Neural cell (in vitro differentiated cells): ENCODE measurements at regions not wholly inside any gene's neighbourhood (a gene's known extent, or its start where the extent isn't known, plus 50 kb on each side); places are given as distances from the start of the nearest gene placed in this dataset.

Experiments
- H2AFZ ChIP-seq: fragments of 200-600, 300-800 bp; sonication (generic), shearing (Covaris generic); 2 replicates; pipeline ENCODE4 v1.6.0; 2014; ENCODE audit warnings: low read depth, mild to moderate bottlenecking, antibody characterized with exemption, low read length, moderate library complexity
- H3F3A ChIP-seq: fragments of 200-600 bp; shearing (Covaris generic); 2 replicates; pipeline ENCODE4 v1.6.1; 2016; ENCODE audit warnings: mild to moderate bottlenecking, moderate library complexity, mixed read lengths, antibody characterized with exemption, low read length; ENCODE audit not compliant: insufficient read depth, poor library complexity, severe bottlenecking
- H3K27ac ChIP-seq: fragments of 200-600, 300-800 bp; sonication (generic), shearing (Covaris generic); 2 replicates; pipeline ENCODE4 v1.5.1; 2014; ENCODE audit warnings: mild to moderate bottlenecking, low read length, moderate library complexity
- H3K27me3 ChIP-seq: fragments of 300-800, 200-600 bp; sonication (generic), shearing (Covaris generic); 2 replicates; pipeline ENCODE4 v1.6.0; 2014; ENCODE audit warnings: mild to moderate bottlenecking, low read depth, low read length, moderate library complexity; ENCODE audit not compliant: insufficient read depth
- H3K36me3 ChIP-seq: fragments of 300-800, 200-600 bp; sonication (generic), shearing (Covaris generic); 2 replicates; pipeline ENCODE4 v1.5.1; 2014; ENCODE audit warnings: mild to moderate bottlenecking, antibody characterized with exemption, low read length, moderate library complexity; ENCODE audit not compliant: insufficient read depth
- H3K4me2 ChIP-seq: fragments of 300-800, 200-600 bp; sonication (generic), shearing (Covaris generic); 2 replicates; pipeline ENCODE4 v1.6.0; 2014; ENCODE audit warnings: mild to moderate bottlenecking, low read length
- H3K4me3 ChIP-seq: fragments of 300-800, 200-600 bp; sonication (generic), shearing (Covaris generic); 2 replicates; pipeline ENCODE4 v1.5.1; 2014; ENCODE audit warnings: mild to moderate bottlenecking, low read length, moderate library complexity
- H3K79me2 ChIP-seq: fragments of 200-600 bp; shearing (Covaris generic); replicated peaks from 2 replicates; pipeline ENCODE4 v1.6.0; 2014; ENCODE audit warnings: mild to moderate bottlenecking, low read length, moderate library complexity; ENCODE audit not compliant: insufficient read depth
- H3K9ac ChIP-seq: fragments of 300-800, 200-600 bp; sonication (generic), shearing (Covaris generic); 2 replicates; pipeline ENCODE4 v1.6.1; 2016; ENCODE audit warnings: mild to moderate bottlenecking, low read length, mixed read lengths
- H3K9me2 ChIP-seq: fragments of 200-600 bp; shearing (Covaris generic); 2 replicates; pipeline ENCODE4 v1.6.1; 2016; ENCODE audit warnings: mild to moderate bottlenecking, low read length, mixed read lengths; ENCODE audit not compliant: insufficient read depth
- H3K9me3 ChIP-seq: fragments of 200-600, 300-800 bp; sonication (generic), shearing (Covaris generic); 2 replicates; pipeline ENCODE4 v1.6.1; 2016; ENCODE audit warnings: mild to moderate bottlenecking, mixed run types, low read length, moderate library complexity, mixed read lengths
- H4K20me1 ChIP-seq: fragments of 200-600 bp; shearing (Covaris generic); 2 replicates; pipeline ENCODE4 v1.6.1; 2016; ENCODE audit warnings: mild to moderate bottlenecking, mixed run types; ENCODE audit not compliant: insufficient read depth
- CTCF ChIP-seq: fragments of 450-650 bp; IDR thresholded peaks from 2 replicates; pipeline ENCODE4 v1.5.1; 2014; ENCODE audit warnings: antibody characterized with exemption, mild to moderate bottlenecking, moderate library complexity; ENCODE audit not compliant: poor library complexity, severe bottlenecking
- EP300 ChIP-seq: fragments of 450-650 bp; conservative IDR thresholded peaks from 2 replicates; pipeline ENCODE4 v1.6.1; 2014; ENCODE audit warnings: antibody characterized with exemption, mild to moderate bottlenecking, moderate library complexity; ENCODE audit not compliant: poor library complexity, severe bottlenecking
- EZH2 ChIP-seq: fragments of 200-600, 300-800 bp; shearing (Covaris generic), sonication (generic); IDR thresholded peaks from 2 replicates; pipeline ENCODE4 v1.6.1; 2014; ENCODE audit warnings: antibody characterized with exemption, low read length, borderline replicate concordance, mild to moderate bottlenecking; ENCODE audit not compliant: insufficient read depth, poor library complexity, severe bottlenecking
- MXI1 ChIP-seq: fragments of 450-650 bp; conservative IDR thresholded peaks from 2 replicates; pipeline ENCODE4 v1.6.1; 2014; ENCODE audit warnings: antibody characterized with exemption, mild to moderate bottlenecking; ENCODE audit not compliant: poor library complexity, severe bottlenecking
- POLR2AphosphoS5 ChIP-seq: IDR thresholded peaks from 2 replicates; pipeline ENCODE4 v1.6.1; 2012
- RAD21 ChIP-seq: fragments of 450-650 bp; conservative IDR thresholded peaks from 2 replicates; pipeline ENCODE4 v1.6.1; 2014; ENCODE audit warnings: antibody characterized with exemption, mild to moderate bottlenecking, moderate library complexity
- REST ChIP-seq: IDR thresholded peaks from 2 replicates; pipeline ENCODE4 v1.6.1; 2012; ENCODE audit warnings: borderline replicate concordance
- SMC3 ChIP-seq: fragments of 450-650 bp; conservative IDR thresholded peaks from 2 replicates; pipeline ENCODE4 v1.6.1; 2014; ENCODE audit warnings: antibody characterized with exemption, mild to moderate bottlenecking, moderate library complexity; ENCODE audit not compliant: poor library complexity
- TAF1 ChIP-seq: IDR thresholded peaks from 2 replicates; pipeline ENCODE4 v1.6.1; 2012; ENCODE audit warnings: low read depth

GRCh38 chr4:156553659-156554058, 417.9 kb downstream of the PDGFC start:
- H3K9ac ChIP-seq: no peak overlapping the region
- no peaks in the 10 kb centered on the region for H3F3A ChIP-seq
- no peak overlapping the region for H3K4me2 ChIP-seq
- no peaks in the 10 kb centered on the region for H3K9me2 ChIP-seq
- no peaks in the 10 kb centered on the region for H4K20me1 ChIP-seq
- H3K36me3 ChIP-seq: no peaks in the 10 kb centered on the region
- no peaks in the 10 kb centered on the region for H3K9me3 ChIP-seq
- no peak overlapping the region for H2AFZ ChIP-seq
- no peak overlapping the region for H3K4me3 ChIP-seq
- TF ChIP-seq EZH2 (no peak), CTCF (no peak), TAF1 (no peak), SMC3 (no peak), REST (no peak), RAD21 (no peak), EP300 (no peak), POLR2AphosphoS5 (no peak), MXI1 (no peak)
- no peaks in the 10 kb centered on the region for H3K27me3 ChIP-seq
- no peak overlapping the region for H3K27ac ChIP-seq
- no peaks in the 10 kb centered on the region for H3K79me2 ChIP-seq

- H3K4me3 ChIP-seq: no peak overlapping the region
These were observed 423.7 kb downstream of the PDGFC start for GRCh38 chr4:156547891-156548290.

More at GRCh38 chr4:156547891-156548290, 423.7 kb downstream of the PDGFC start:
- Histone ChIP-seq H3K9me2 (no peaks in the 10 kb centered on the region), H3K9me3 (no peaks in the 10 kb centered on the region), H3F3A (no peaks in the 10 kb centered on the region), H4K20me1 (no peaks in the 10 kb centered on the region), H3K79me2 (no peaks in the 10 kb centered on the region), H3K9ac (no peak overlapping the region), H3K27me3 (no peaks in the 10 kb centered on the region), H2AFZ (no peak overlapping the region), H3K4me2 (no peak overlapping the region), H3K27ac (no peak overlapping the region), H3K36me3 (no peaks in the 10 kb centered on the region)
- TF ChIP-seq REST (no peak), POLR2AphosphoS5 (no peak), CTCF (no peak), TAF1 (no peak), MXI1 (no peak), EP300 (no peak), RAD21 (no peak), SMC3 (no peak), EZH2 (no peak)
